Tibial artery (tissue), 4 donors: ENCODE measurements at regions not wholly inside any gene's neighbourhood (a gene's known extent, or its start where the extent isn't known, plus 50 kb on each side); places are given as distances from the start of the nearest gene placed in this dataset.

Source experiments
- DNase-seq, 2 donors: peaks; one replicate each; pipeline ENCODE4 v3.0.0-alpha.2; 2019
- H3K27ac ChIP-seq, 2 donors: fragments of 200-600 bp; sonication (generic) in 1 of 2; 1 replicate in 1 of 2; 2 replicates in 1 of 2; pipeline ENCODE4 v1.5.1; 2018 to 2019; ENCODE audit warnings: mild to moderate bottlenecking in 1 of 2
- H3K27me3 ChIP-seq, 2 donors: fragments of 200-600 bp; sonication (generic) in 1 of 2; one replicate each; pipeline versions ENCODE4 v1.5.1 to v1.6.0; 2016 to 2019
- H3K36me3 ChIP-seq, 3 donors: fragments of 200-600 bp; sonication (generic) in 2 of 3; one replicate each; pipeline ENCODE4 v1.5.1; 2016 to 2019; ENCODE audit warnings: mild to moderate bottlenecking in 2 of 3
- H3K4me1 ChIP-seq, 4 donors: fragments of 200-600 bp; sonication (generic) in 2 of 4; 1 replicate in 3 of 4; 2 replicates in 1 of 4; pipeline ENCODE4 v1.5.1; 2016 to 2019
- H3K4me3 ChIP-seq, 2 donors: fragments of 200-600 bp; sonication (generic) in 1 of 2; 1 replicate in 1 of 2; 2 replicates in 1 of 2; pipeline ENCODE4 v1.5.1; 2018 to 2019; ENCODE audit warnings: mild to moderate bottlenecking in 2 of 2
- H3K9me3 ChIP-seq, 3 donors: fragments of 200-600 bp; sonication (generic) in 1 of 3; one replicate each; pipeline ENCODE4 v1.5.1; 2016 to 2019
- CTCF ChIP-seq, 2 experiments: fragments of 200-600 bp in 1 of 2; fragments of 450-650 bp in 1 of 2; IDR thresholded peaks; one replicate each; pipeline ENCODE4 v1.5.1; 2017 to 2019; ENCODE audit warnings: antibody characterized with exemption in 2 of 2, mild to moderate bottlenecking in 1 of 2, moderate library complexity in 1 of 2
- intact Hi-C: fragments of 100-400 bp; cut with DNase I; formaldehyde crosslinking; loops from one replicate; pipeline ENCODE4 v1.15.0; 2023; ENCODE audit warnings: low total_unique reads

- no peaks in the 10 kb centered on the region for H3K36me3 ChIP-seq
- peaks cover 0 to 49% (median 26%) of the 10 kb centered on the region in 4 donors for H3K4me1 ChIP-seq
- TF ChIP-seq CTCF (IDR thresholded peaks at IDR 0.05) = no peak
- intact Hi-C loops = no loop called here
- peak overlapping the region; percentile 61 to 63 for H3K27ac ChIP-seq
- no peak overlapping the region for H3K4me3 ChIP-seq
- H3K27me3 ChIP-seq = no peaks in the 10 kb centered on the region
- H3K9me3 ChIP-seq = no peaks in the 10 kb centered on the region
- no peak for DNase-seq
Measured at GRCh38 chr4:159433337-159433736, 330.5 kb downstream of the RAPGEF2 start.

- no peaks in the 10 kb centered on the region for H3K36me3 ChIP-seq
- peak overlapping the region; percentile 54 to 63 for H3K27ac ChIP-seq
- no peak for DNase-seq
- TF ChIP-seq CTCF (IDR thresholded peaks at IDR 0.05) = no peak
- H3K4me1 ChIP-seq = peaks cover 0 to 40% (median 21%) of the 10 kb centered on the region in 4 donors
- intact Hi-C loops = no loop called here
- H3K27me3 ChIP-seq = no peaks in the 10 kb centered on the region
- no peaks in the 10 kb centered on the region for H3K9me3 ChIP-seq
- H3K4me3 ChIP-seq = no peak overlapping the region
Measured at GRCh38 chr4:159434114-159434870, 331.4 kb downstream of the RAPGEF2 start.

- no peaks in the 10 kb centered on the region for H3K36me3 ChIP-seq
- H3K9me3 ChIP-seq = no peaks in the 10 kb centered on the region
- peak overlapping the region; percentile 54 to 63 for H3K27ac ChIP-seq
- peaks cover 0 to 38% (median 21%) of the 10 kb centered on the region in 4 donors for H3K4me1 ChIP-seq
- no peak overlapping the region for H3K4me3 ChIP-seq
- no peak for TF ChIP-seq CTCF (IDR thresholded peaks at IDR 0.05)
- no peak for DNase-seq
- intact Hi-C loops = loop anchor here (5.0 kb wide), 1 partner anchor 573 kb away; no protein-coding TSS in a partner anchor
- no peaks in the 10 kb centered on the region for H3K27me3 ChIP-seq
Measured at GRCh38 chr4:159434871-159435241, 332.0 kb downstream of the RAPGEF2 start.

GRCh38 chr4:159435561-159436023 is 332.7 kb downstream of the RAPGEF2 start:
- Histone ChIP-seq H3K27me3 (no peaks in the 10 kb centered on the region), H3K27ac (peak overlapping the region; percentile 54 to 63), H3K4me1 (peaks cover 0 to 38% (median 21%) of the 10 kb centered on the region in 4 donors), H3K9me3 (no peaks in the 10 kb centered on the region), H3K36me3 (no peaks in the 10 kb centered on the region), H3K4me3 (no peak overlapping the region)
- intact Hi-C loops = loop anchor here (5.0 kb wide), 1 partner anchor 573 kb away; no protein-coding TSS in a partner anchor
- DNase-seq = no peak
- no peak for TF ChIP-seq CTCF (IDR thresholded peaks at IDR 0.05)

- no peak for TF ChIP-seq CTCF (IDR thresholded peaks at IDR 0.05)
- no peak for DNase-seq
- Histone ChIP-seq H3K4me3 (no peak overlapping the region), H3K36me3 (no peaks in the 10 kb centered on the region), H3K9me3 (no peaks in the 10 kb centered on the region), H3K27me3 (no peaks in the 10 kb centered on the region), H3K4me1 (peaks cover 0 to 25% (median 0%) of the 10 kb centered on the region in 4 donors), H3K27ac (no peak overlapping the region)
- intact Hi-C loops = loop anchor here (10.0 kb wide), 2 partner anchors 239 to 719 kb away; partner anchors contain the start of gene PPID
Measured at GRCh38 chr4:159443975-159444374, 341.1 kb downstream of the RAPGEF2 start.
